IMR-90 (cell line): ENCODE measurements at regions not wholly inside any gene's neighbourhood (a gene's known extent, or its start where the extent isn't known, plus 50 kb on each side); places are given as distances from the start of the nearest gene placed in this dataset.

Source experiments
- ATAC-seq: fragments of 200-7000 bp; cut with Tn5 transposase; 2 replicates; pipeline ENCODE4 v1.9.1; 2020; ENCODE audit warnings: low read depth, mild to moderate bottlenecking, moderate library complexity
- BruUV-seq: library from RNA; stranded (reverse); fragments of 400-500 nt; replicated peaks from 2 replicates; lab custom pipeline; 2021; lab: Mats Ljungman, UMichigan
- CTCF ChIA-PET: fragments of 300-600 bp; formaldehyde crosslinking; extraction: SDS; loops from one replicate; lab custom pipeline; 2021; ENCODE audit warnings: antibody characterized with exemption; lab: Yijun Ruan, JAX
- POLR2A ChIA-PET: fragments of 300-600 bp; sonication (Branson Sonifier 250); formaldehyde crosslinking; loops from one replicate; lab custom pipeline; 2022; ENCODE audit warnings: antibody characterized with exemption; ENCODE audit not compliant: unreplicated experiment; lab: Charles Lee
- DNase-seq: peaks from one replicate; pipeline ENCODE4 v3.0.0; 2013
- H2AFZ ChIP-seq: replicated peaks from 2 replicates; pipeline ENCODE3; 2013; ENCODE audit warnings: low read length, mild to moderate bottlenecking; ENCODE audit not compliant: poor library complexity
- H2AK5ac ChIP-seq: 2 replicates; pipeline ENCODE4 v1.6.1; 2013; ENCODE audit warnings: low read depth, low read length, inconsistent platforms
- H2AK9ac ChIP-seq: replicated peaks from 2 replicates; pipeline ENCODE3; 2013; ENCODE audit warnings: mild to moderate bottlenecking, low read depth, low read length, moderate library complexity; ENCODE audit not compliant: poor library complexity
- H2BK120ac ChIP-seq: 2 replicates; pipeline ENCODE4 v1.6.1; 2013; ENCODE audit warnings: low read depth, low read length, inconsistent platforms
- H2BK15ac ChIP-seq: 3 replicates; pipeline ENCODE4 v1.6.1; 2013; ENCODE audit warnings: low read depth, low read length, inconsistent platforms
- H2BK20ac ChIP-seq: 2 replicates; pipeline ENCODE4 v1.6.1; 2013; ENCODE audit warnings: low read depth, mild to moderate bottlenecking, inconsistent platforms, low read length, moderate library complexity
- H2BK5ac ChIP-seq: 2 replicates; pipeline ENCODE4 v1.6.1; 2013; ENCODE audit warnings: mild to moderate bottlenecking, low read depth, low read length, inconsistent platforms; ENCODE audit not compliant: poor library complexity, severe bottlenecking
- H3K14ac ChIP-seq: replicated peaks from 2 replicates; pipeline ENCODE4 v1.6.1; 2013; ENCODE audit warnings: low read depth, low read length, inconsistent platforms
- H3K18ac ChIP-seq: 2 replicates; pipeline ENCODE4 v1.6.1; 2013; ENCODE audit warnings: low read depth, low read length, control low read depth
- H3K23ac ChIP-seq: 2 replicates; pipeline ENCODE4 v1.6.1; 2013; ENCODE audit warnings: low read depth, low read length, inconsistent platforms
- H3K27ac ChIP-seq: 2 replicates; pipeline ENCODE4 v1.5.1; 2013; ENCODE audit warnings: mild to moderate bottlenecking, control low read depth, low read length; ENCODE audit not compliant: insufficient read depth
- H3K27me3 ChIP-seq: 2 replicates; pipeline ENCODE4 v1.6.1; 2013; ENCODE audit warnings: low read length; ENCODE audit not compliant: control insufficient read depth, insufficient read depth
- H3K36me3 ChIP-seq: 2 replicates; pipeline ENCODE4 v1.6.1; 2013; ENCODE audit warnings: low read length, mixed read lengths; ENCODE audit not compliant: control insufficient read depth, insufficient read depth
- H3K4ac ChIP-seq: 2 replicates; pipeline ENCODE4 v1.6.1; 2013; ENCODE audit warnings: low read depth, low read length, inconsistent platforms
- H3K4me1 ChIP-seq: 2 replicates; pipeline ENCODE4 v1.6.1; 2013; ENCODE audit warnings: low read length, mixed read lengths; ENCODE audit not compliant: control insufficient read depth, insufficient read depth
- H3K4me2 ChIP-seq: 2 replicates; pipeline ENCODE4 v1.6.1; 2013; ENCODE audit warnings: low read depth, mild to moderate bottlenecking, control low read depth, low read length, moderate library complexity
- H3K4me3 ChIP-seq: 2 replicates; pipeline ENCODE4 v1.5.1; 2013; ENCODE audit warnings: low read depth, mild to moderate bottlenecking, control low read depth, low read length, moderate library complexity; ENCODE audit not compliant: insufficient read depth
- H3K56ac ChIP-seq: 2 replicates; pipeline ENCODE4 v1.6.1; 2013; ENCODE audit warnings: low read length, inconsistent platforms; ENCODE audit not compliant: insufficient read depth; ENCODE audit errors: extremely low read depth
- H3K79me1 ChIP-seq, 2 experiments: 2 replicates each; pipeline ENCODE4 v1.6.1; 2013; ENCODE audit warnings: low read length in 2 of 2, inconsistent platforms in 1 of 2, low read depth in 1 of 2
- H3K9ac ChIP-seq: 2 replicates; pipeline ENCODE4 v1.6.1; 2013; ENCODE audit warnings: low read depth, low read length, control low read depth
- H3K9me1 ChIP-seq: 2 replicates; pipeline ENCODE4 v1.6.1; 2013; ENCODE audit warnings: low read length, inconsistent platforms; ENCODE audit not compliant: insufficient read depth
- H3K9me3 ChIP-seq: 2 replicates; pipeline ENCODE4 v1.6.1; 2013; ENCODE audit warnings: low read length; ENCODE audit not compliant: control insufficient read depth, insufficient read depth
- H4K20me1 ChIP-seq: 2 replicates; pipeline ENCODE4 v1.6.1; 2013; ENCODE audit warnings: low read length, inconsistent platforms; ENCODE audit not compliant: insufficient read depth
- H4K5ac ChIP-seq: 2 replicates; pipeline ENCODE4 v1.6.1; 2013; ENCODE audit warnings: mild to moderate bottlenecking, low read depth, low read length, control low read depth
- H4K8ac ChIP-seq, 2 experiments: 2 replicates each; pipeline ENCODE4 v1.6.1; 2013; ENCODE audit warnings: low read depth in 2 of 2, low read length in 2 of 2, control low read depth in 1 of 2, inconsistent platforms in 1 of 2
- H4K91ac ChIP-seq: 2 replicates; pipeline ENCODE4 v1.6.1; 2013; ENCODE audit warnings: low read depth, low read length, inconsistent platforms; ENCODE audit not compliant: insufficient read depth
- ELK1 ChIP-seq: fragments of 150-350 bp; IDR thresholded peaks from 2 replicates; pipeline ENCODE4 v1.6.1; 2016; ENCODE audit warnings: low read depth, mild to moderate bottlenecking, low read length, moderate library complexity, borderline replicate concordance
- POLR2A ChIP-seq: IDR thresholded peaks from 2 replicates; pipeline ENCODE4 v1.6.1; 2012; ENCODE audit warnings: mild to moderate bottlenecking, low read depth, low read length
- WGBS, 2 experiments: methylation state at CpG; one replicate each; pipeline versions ENCODE4 v1.1.5 to v1.1.7; 2013; ENCODE audit warnings: missing lambda C conversion rate in 2 of 2; ENCODE audit not compliant: insufficient read length in 1 of 2; ENCODE audit errors: extremely low coverage in 2 of 2; 5-methylcytosine and 5-hydroxymethylcytosine counted together
- dilution Hi-C: fragments of 300-500 bp; cut with HindIII; formaldehyde crosslinking; loops from one replicate; pipeline ENCODE4 v1.14.3; 2018; ENCODE audit warnings: low sequenced_read_pairs; ENCODE audit not compliant: unreplicated experiment
- in situ Hi-C: fragments of 300-500 bp; cut with MboI; formaldehyde crosslinking; loops from 3 replicates; pipeline ENCODE4 v1.14.3; 2019; ENCODE audit warnings: low sequenced_read_pairs, inconsistent platforms, mixed read lengths
- intact Hi-C: fragments of 100-400 bp; cut with micrococcal nuclease; formaldehyde crosslinking; loops from 2 replicates; pipeline ENCODE4 v1.10.0; 2022

GRCh38 chr5:39919876-39920275 is 495.1 kb upstream of the DAB2 start:
- no TSS peak for BruUV-seq
- H3K18ac ChIP-seq = no peak overlapping the region
- TF ChIP-seq POLR2A = no peak
- TF ChIP-seq ELK1 = no peak
- no peak overlapping the region for H2AK5ac ChIP-seq
- H3K9ac ChIP-seq = no peak overlapping the region
- no peak overlapping the region for H2AFZ ChIP-seq
- no peaks in the 10 kb centered on the region for H3K79me1 ChIP-seq
- no peak overlapping the region for H2BK120ac ChIP-seq
- H3K4ac ChIP-seq = no peak overlapping the region
- ATAC-seq (no peak), DNase-seq (no peak)
- H4K5ac ChIP-seq = no peak overlapping the region
- no peaks in the 10 kb centered on the region for H3K36me3 ChIP-seq
- no peak overlapping the region for H3K56ac ChIP-seq
- no peak overlapping the region for H2BK5ac ChIP-seq
- H4K20me1 ChIP-seq = no peaks in the 10 kb centered on the region
- POLR2A ChIA-PET = no interaction called here
- H4K8ac ChIP-seq = no peak overlapping the region
- H3K4me1 ChIP-seq = no peaks in the 10 kb centered on the region
- H3K27me3 ChIP-seq = no peaks in the 10 kb centered on the region
- H2BK20ac ChIP-seq = no peak overlapping the region
- no peak overlapping the region for H2BK15ac ChIP-seq
- H3K4me3 ChIP-seq = no peak overlapping the region
- H3K27ac ChIP-seq = no peak overlapping the region
- no peak overlapping the region for H4K91ac ChIP-seq
- no peaks in the 10 kb centered on the region for H3K9me3 ChIP-seq
- CTCF ChIA-PET = interaction anchor here (1.2 kb wide), 1 partner anchor 337 kb away, joined by 4 read pairs; no protein-coding TSS in a partner anchor
- in situ Hi-C loops (no loop called here), intact Hi-C loops (no loop called here), dilution Hi-C loops (no loop called here)
- no peaks in the 10 kb centered on the region for H3K9me1 ChIP-seq
- H3K23ac ChIP-seq = no peak overlapping the region
- H2AK9ac ChIP-seq = no peak overlapping the region
- no peak overlapping the region for H3K4me2 ChIP-seq
- H3K14ac ChIP-seq = no peak overlapping the region
- WGBS, 2 experiments = no CpG with 5 or more reads among the region's 1 CpG
